ENCODE measurements at regions not wholly inside any gene's neighbourhood (a gene's known extent, or its start where the extent isn't known, plus 50 kb on each side); places are given as distances from the start of the nearest gene placed in this dataset.

DNA sequence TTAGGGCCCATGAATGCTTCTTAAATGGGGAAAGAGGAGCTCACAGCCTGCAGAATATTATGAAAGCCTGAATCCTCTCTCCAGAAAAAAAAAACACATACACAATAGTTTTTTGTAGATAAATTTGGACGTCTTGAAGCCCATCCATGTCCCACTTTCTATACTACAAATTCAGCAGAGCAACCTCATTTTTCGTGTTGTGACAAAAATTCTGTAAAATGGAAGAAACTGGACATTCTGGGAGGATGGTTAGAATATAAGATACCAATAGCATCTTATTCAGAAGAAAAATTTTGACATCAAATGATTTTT, 102.1 kb downstream of the ZNF281 start:
- Histone ChIP-seq H3K36me3 (no peaks in the 10 kb centered on the region), H3K4me3 (no peak overlapping the region), H3K4me1 (peaks cover 0 to 7% (median 0%) of the 10 kb centered on the region in 4 donors), H3K9me3 (no peaks in the 10 kb centered on the region), H3K27me3 (no peaks in the 10 kb centered on the region), H3K27ac (no peak overlapping the region)
- no peak for DNase-seq
- TF ChIP-seq POLR2A (IDR thresholded peaks at IDR 0.05), result no peak
- TF ChIP-seq, protein P1, sequence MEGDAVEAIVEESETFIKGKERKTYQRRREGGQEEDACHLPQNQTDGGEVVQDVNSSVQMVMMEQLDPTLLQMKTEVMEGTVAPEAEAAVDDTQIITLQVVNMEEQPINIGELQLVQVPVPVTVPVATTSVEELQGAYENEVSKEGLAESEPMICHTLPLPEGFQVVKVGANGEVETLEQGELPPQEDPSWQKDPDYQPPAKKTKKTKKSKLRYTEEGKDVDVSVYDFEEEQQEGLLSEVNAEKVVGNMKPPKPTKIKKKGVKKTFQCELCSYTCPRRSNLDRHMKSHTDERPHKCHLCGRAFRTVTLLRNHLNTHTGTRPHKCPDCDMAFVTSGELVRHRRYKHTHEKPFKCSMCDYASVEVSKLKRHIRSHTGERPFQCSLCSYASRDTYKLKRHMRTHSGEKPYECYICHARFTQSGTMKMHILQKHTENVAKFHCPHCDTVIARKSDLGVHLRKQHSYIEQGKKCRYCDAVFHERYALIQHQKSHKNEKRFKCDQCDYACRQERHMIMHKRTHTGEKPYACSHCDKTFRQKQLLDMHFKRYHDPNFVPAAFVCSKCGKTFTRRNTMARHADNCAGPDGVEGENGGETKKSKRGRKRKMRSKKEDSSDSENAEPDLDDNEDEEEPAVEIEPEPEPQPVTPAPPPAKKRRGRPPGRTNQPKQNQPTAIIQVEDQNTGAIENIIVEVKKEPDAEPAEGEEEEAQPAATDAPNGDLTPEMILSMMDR (IDR thresholded peaks at IDR 0.05), result no peak

DNA sequence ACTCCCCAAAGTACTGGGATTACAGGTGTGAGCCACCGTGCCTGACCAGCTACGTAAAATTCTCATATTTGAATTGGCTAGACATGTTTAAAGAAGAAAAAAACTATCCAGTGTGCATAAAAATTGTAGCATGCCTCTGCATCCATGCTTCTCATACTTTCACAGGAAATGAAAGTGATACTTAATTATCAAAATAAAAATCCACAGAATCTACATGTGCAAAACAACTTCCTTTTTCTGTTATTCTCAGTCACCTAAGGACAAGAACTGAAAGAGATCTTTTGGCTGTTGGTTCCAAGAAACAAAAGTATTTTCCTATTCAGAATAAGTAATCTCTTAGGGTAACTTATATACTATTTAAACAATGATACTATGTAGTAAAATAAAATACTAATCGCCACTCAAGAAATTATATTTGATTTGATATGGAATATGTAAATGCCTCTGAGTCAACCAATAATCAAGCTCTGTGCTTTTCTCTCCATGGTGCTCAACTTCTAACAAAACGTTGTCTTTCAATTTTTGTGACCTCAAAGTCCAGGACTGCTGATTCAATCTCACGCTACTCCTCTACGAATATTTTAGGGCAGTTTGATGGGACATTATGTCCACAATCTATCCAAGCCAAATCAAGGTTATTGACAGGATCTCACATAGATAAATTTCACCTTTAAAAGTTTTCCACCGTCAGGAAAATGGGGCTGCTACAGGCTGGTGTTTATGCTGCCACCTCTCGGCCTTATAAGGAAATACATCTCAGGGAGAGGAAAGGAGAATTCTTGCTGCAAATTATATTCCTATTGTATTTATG, 102.7 kb downstream of the ZNF281 start:
- peak overlapping the region in 1 of 4 donors; percentile 62 for H3K27ac ChIP-seq
- TF ChIP-seq, protein P1 (IDR thresholded peaks at IDR 0.05), result peak; percentile 77 to 88 (median 86)
- no peak for TF ChIP-seq POLR2A (IDR thresholded peaks at IDR 0.05)
- DNase-seq, result no peak

DNA sequence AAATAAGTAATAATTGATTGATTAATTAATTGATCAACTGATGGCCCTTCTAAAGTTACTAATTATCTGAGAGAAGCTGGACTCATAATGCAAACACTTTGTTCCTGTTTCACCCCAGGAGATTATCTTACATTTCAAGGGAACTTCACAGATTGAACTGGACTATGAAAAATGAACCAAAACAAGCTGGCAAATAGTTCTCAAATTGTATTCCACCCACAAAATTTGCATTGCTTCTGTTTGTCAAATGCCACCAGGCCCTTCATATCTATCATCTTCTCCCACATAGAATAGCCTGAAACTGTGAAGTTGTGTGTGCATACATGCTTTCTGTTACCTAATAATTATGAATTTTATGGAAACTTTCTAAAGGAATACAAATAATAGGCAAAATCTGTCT, 104.0 kb downstream of the ZNF281 start:
- Histone ChIP-seq H3K4me3 (no peak overlapping the region), H3K36me3 (no peaks in the 10 kb centered on the region), H3K4me1 (peaks cover 0 to 7% (median 3%) of the 10 kb centered on the region in 4 donors), H3K9me3 (no peaks in the 10 kb centered on the region), H3K27me3 (no peaks in the 10 kb centered on the region), H3K27ac (peak overlapping the region in 1 of 4 donors; percentile 62)
- no peak for DNase-seq
- TF ChIP-seq, protein P1 (IDR thresholded peaks at IDR 0.05), result no peak

More for the DNA sequence above, 102.7 kb downstream of the ZNF281 start:
- H3K4me3 ChIP-seq, result no peak overlapping the region
- H3K36me3 ChIP-seq, result no peaks in the 10 kb centered on the region
- H3K4me1 ChIP-seq, result peaks cover 0 to 7% (median 0%) of the 10 kb centered on the region in 4 donors
- no peaks in the 10 kb centered on the region for H3K27me3 ChIP-seq
- no peaks in the 10 kb centered on the region for H3K9me3 ChIP-seq

DNA sequence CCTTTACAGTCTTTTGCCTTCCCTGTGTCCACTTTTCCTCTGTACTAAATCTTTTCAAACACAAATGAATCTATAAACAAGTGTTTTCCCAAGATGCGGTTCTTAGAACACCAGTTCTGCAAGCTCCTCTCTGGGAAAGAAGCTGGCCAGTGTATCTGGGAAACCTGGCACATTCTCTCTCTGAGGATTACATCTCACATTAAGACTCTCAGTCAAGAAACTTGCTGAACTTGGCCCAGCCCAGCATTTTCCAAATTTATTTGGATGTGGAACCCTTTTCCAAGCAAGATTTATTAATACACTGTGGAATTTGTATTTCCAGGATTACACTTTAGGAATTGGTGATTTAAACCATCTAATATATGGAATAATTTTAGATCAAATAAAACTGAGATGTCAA, 105.7 kb downstream of the ZNF281 start:
- no peaks in the 10 kb centered on the region for H3K36me3 ChIP-seq
- no peak for DNase-seq
- H3K27me3 ChIP-seq, result no peaks in the 10 kb centered on the region
- no peak overlapping the region for H3K4me3 ChIP-seq
- TF ChIP-seq, protein P1 (IDR thresholded peaks at IDR 0.05), result no peak
- TF ChIP-seq POLR2A (IDR thresholded peaks at IDR 0.05), result no peak
- H3K4me1 ChIP-seq, result peaks cover 0 to 7% (median 3%) of the 10 kb centered on the region in 4 donors
- H3K27ac ChIP-seq, result no peak overlapping the region
- H3K9me3 ChIP-seq, result no peaks in the 10 kb centered on the region

DNA sequence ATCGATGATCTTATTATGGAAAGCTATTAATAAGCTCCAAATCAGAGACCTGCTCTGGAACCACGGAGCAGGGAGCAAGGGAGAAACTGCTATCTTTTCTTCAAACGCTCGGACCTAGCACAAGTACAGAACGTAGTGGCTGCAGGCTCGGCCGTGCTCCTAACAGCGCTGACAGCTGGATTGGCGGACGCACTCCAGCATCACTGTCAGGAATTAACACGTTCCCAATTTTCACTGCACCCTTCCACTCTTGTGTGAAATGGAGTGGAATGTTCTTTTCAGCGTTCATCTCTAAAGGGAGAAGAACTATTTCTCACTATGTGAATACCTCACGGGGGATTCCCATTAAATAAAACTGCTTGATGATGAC, 106.9 kb downstream of the ZNF281 start:
- Histone ChIP-seq H3K4me3 (peak overlapping the region in 3 of 4 donors; percentile 51 to 84 (median 64)), H3K9me3 (no peaks in the 10 kb centered on the region), H3K36me3 (no peaks in the 10 kb centered on the region), H3K27ac (peak overlapping the region in 1 of 4 donors; percentile 74), H3K4me1 (peaks cover 0 to 7% (median 3%) of the 10 kb centered on the region in 4 donors), H3K27me3 (no peaks in the 10 kb centered on the region)
- DNase-seq, result peak in 1 of 3 donors; percentile 49
- TF ChIP-seq, protein P1 (IDR thresholded peaks at IDR 0.05), result no peak
- no peak for TF ChIP-seq POLR2A (IDR thresholded peaks at IDR 0.05)

Data from Peyer's patch (tissue), 4 donors.